OCI-LY1 (cell line): ENCODE measurements at regions not wholly inside any gene's neighbourhood (a gene's known extent, or its start where the extent isn't known, plus 50 kb on each side); places are given as distances from the start of the nearest gene placed in this dataset.

Source experiments
- CTCF ChIP-seq: fragments of 200-600 bp; sonication (generic), shearing (Covaris generic); IDR thresholded peaks from 2 replicates; pipeline ENCODE4 v1.5.1; 2017; ENCODE audit warnings: mild to moderate bottlenecking, antibody characterized with exemption, low read length, moderate library complexity, mixed read lengths
- EZH2 ChIP-seq: fragments of 200-600 bp; sonication (generic), shearing (Covaris generic); IDR thresholded peaks from 2 replicates; pipeline ENCODE4 v1.8.0; 2017; ENCODE audit warnings: borderline replicate concordance, mixed run types, mild to moderate bottlenecking, antibody characterized with exemption, low read length, moderate library complexity, mixed read lengths

GRCh38 chr2:51921076-51921475 lies 889.1 kb upstream of the NRXN1 start:
- no peak for TF ChIP-seq CTCF
- no peak for TF ChIP-seq EZH2
